ENCODE measurements at regions not wholly inside any gene's neighbourhood (a gene's known extent, or its start where the extent isn't known, plus 50 kb on each side); places are given as distances from the start of the nearest gene placed in this dataset.

GRCh38 chr2:236889791-236890704 is 195.6 kb upstream of the COPS8 start:
- H3K4me1 ChIP-seq (replicated peaks in 1 of 4; ENCODE audit: control insufficient read depth in 3 of 4, insufficient read depth in 4 of 4, low read length in 3 of 4): peaks cover 0 to 3% (median 0%) of the 10 kb centered on the region in 4 experiments; a peak in 2 of 7 replicates
- no peaks in the 10 kb centered on the region for H3K79me1 ChIP-seq (ENCODE audit: low read depth, low read length)
- no peak overlapping the region for H2BK20ac ChIP-seq (ENCODE audit: low read length)
- H3K4me3 ChIP-seq (ENCODE audit: extremely low read depth in 1 of 4, insufficient read depth in 2 of 4, low read depth in 3 of 4, low read length in 4 of 4): no peak overlapping the region
- no peak overlapping the region for H3K9ac ChIP-seq (replicated peaks in 1 of 4; ENCODE audit: extremely low read depth in 1 of 4, low read depth in 3 of 4, low read length in 3 of 4)
- no peak overlapping the region for H3K4ac ChIP-seq (replicated peaks; ENCODE audit: insufficient read length, low read depth, low read length)
- H3K56ac ChIP-seq (replicated peaks; ENCODE audit: insufficient read length, low read depth, low read length): no peak overlapping the region
- no peaks in the 10 kb centered on the region for H3K27me3 ChIP-seq (replicated peaks in 1 of 4; ENCODE audit: control insufficient read depth in 3 of 4, extremely low read depth in 1 of 4, insufficient read depth in 3 of 4, low read length in 3 of 4)
- H2BK12ac ChIP-seq (ENCODE audit: low read depth, low read length): no peak overlapping the region
- H4K5ac ChIP-seq (ENCODE audit: insufficient read length, low read depth, low read length): no peak overlapping the region
- POLR2A ChIA-PET (ENCODE audit: partially characterized antibody): no interaction called here
- no peaks in the 10 kb centered on the region for H3K9me3 ChIP-seq (ENCODE audit: insufficient read depth in 2 of 2, low read depth in 1 of 2, low read length in 1 of 2)
- no peaks in the 10 kb centered on the region for H3K23me2 ChIP-seq (ENCODE audit: low read depth, low read length)
- H3K23ac ChIP-seq (ENCODE audit: insufficient read length): no peak overlapping the region
- no peak overlapping the region for H3K14ac ChIP-seq (ENCODE audit: insufficient read length)
- FAIRE-seq: no peak
- no peak overlapping the region for H2BK15ac ChIP-seq (ENCODE audit: low read length)
- no peak overlapping the region for H3K18ac ChIP-seq (ENCODE audit: extremely low read depth, low read length)
- no peak overlapping the region for H3K4me2 ChIP-seq (ENCODE audit: insufficient read depth in 1 of 2, low read depth in 2 of 2, low read length in 2 of 2)
- no peak for DNase-seq (ENCODE audit: low read depth in 1 of 2, low spot score in 2 of 2)
- H3K79me2 ChIP-seq (ENCODE audit: control insufficient read depth in 1 of 2, insufficient read depth in 2 of 2, low read length in 2 of 2): no peaks in the 10 kb centered on the region
- WGBS, 2 experiments (ENCODE audit: extremely low coverage in 1 of 2, insufficient coverage in 1 of 2, insufficient read length in 1 of 2, insufficient replicate concordance in 2 of 2, low coverage in 1 of 2, low lambda C conversion rate in 2 of 2, missing lambda C conversion rate in 1 of 2): 91% methylated on average over 22 of the region's 22 CpGs; no CpG with 5 or more reads in 1 of the 2 experiments
- no peak overlapping the region for H4K91ac ChIP-seq (replicated peaks; ENCODE audit: insufficient read length, low read length)
- H2BK120ac ChIP-seq (replicated peaks; ENCODE audit: low read depth, low read length): no peak overlapping the region
- H4K8ac ChIP-seq (ENCODE audit: extremely low read depth, insufficient read depth, low read length): no peak overlapping the region
- H2AK5ac ChIP-seq (ENCODE audit: low read depth, low read length): no peak overlapping the region
- H2AFZ ChIP-seq (ENCODE audit: low read length): no peak overlapping the region
- no peak overlapping the region for H2BK5ac ChIP-seq (ENCODE audit: low read depth, low read length)
- no peaks in the 10 kb centered on the region for H4K20me1 ChIP-seq (replicated peaks in 1 of 2; ENCODE audit: control insufficient read depth in 1 of 2, insufficient read depth in 2 of 2, low read length in 2 of 2)
- CTCF ChIA-PET (ENCODE audit: partially characterized antibody): no interaction called here
- no peak overlapping the region for H3K27ac ChIP-seq (ENCODE audit: low read depth, low read length)
- no peaks in the 10 kb centered on the region for H3K36me3 ChIP-seq (ENCODE audit: control insufficient read depth in 2 of 4, insufficient read depth in 4 of 4, low read length in 3 of 4)
- TF ChIP-seq ATF2 (IDR thresholded peaks at IDR 0.05; ENCODE audit: low read length): no peak
- TF ChIP-seq SIN3A (conservative IDR thresholded peaks at IDR 0.05 in 1 of 2, IDR thresholded peaks at IDR 0.05 in 1 of 2; ENCODE audit: low read depth in 1 of 2, low read length in 2 of 2): no peak
- TF ChIP-seq USF2 (IDR thresholded peaks at IDR 0.05; ENCODE audit: low read length): no peak
- TF ChIP-seq TAF7 (optimal IDR thresholded peaks at IDR 0.05; ENCODE audit: borderline replicate concordance, low read depth, low read length): no peak
- TF ChIP-seq CEBPB (IDR thresholded peaks at IDR 0.05; ENCODE audit: low read depth, low read length): no peak
- no peak for TF ChIP-seq RAD21 (IDR thresholded peaks at IDR 0.05 in 1 of 2, conservative IDR thresholded peaks at IDR 0.05 in 1 of 2; ENCODE audit: low read depth in 2 of 2, low read length in 2 of 2)
- TF ChIP-seq KDM5A (IDR thresholded peaks at IDR 0.05; ENCODE audit: low read length): no peak
- TF ChIP-seq CHD1 (IDR thresholded peaks at IDR 0.05; ENCODE audit: low read depth, low read length): no peak
- no peak for TF ChIP-seq EP300 (IDR thresholded peaks at IDR 0.05; ENCODE audit: borderline replicate concordance in 1 of 2, low read depth in 2 of 2, low read length in 2 of 2)

Data from H1 (cell line).